Glutamatergic neuron (in vitro differentiated cells): ENCODE measurements at regions not wholly inside any gene's neighbourhood (a gene's known extent, or its start where the extent isn't known, plus 50 kb on each side); places are given as distances from the start of the nearest gene placed in this dataset.

Experiments
- DNase-seq: peaks from one replicate; pipeline ENCODE4 v3.0.0; 2022
- H3K27ac Mint-ChIP-seq: one replicate; pipeline ENCODE4 v1.8.0; 2020; ENCODE audit warnings: mild to moderate bottlenecking, mixed read lengths, inconsistent platforms; ENCODE audit not compliant: unreplicated experiment
- H3K27me3 Mint-ChIP-seq: one replicate; pipeline ENCODE4 v1.8.0; 2020; ENCODE audit warnings: mild to moderate bottlenecking, moderate library complexity, mixed read lengths, inconsistent platforms; ENCODE audit not compliant: unreplicated experiment
- H3K36me3 Mint-ChIP-seq: one replicate; pipeline ENCODE4 v1.8.0; 2020; ENCODE audit warnings: mild to moderate bottlenecking, mixed read lengths, inconsistent platforms; ENCODE audit not compliant: unreplicated experiment
- H3K4me1 Mint-ChIP-seq: one replicate; pipeline ENCODE4 v1.8.0; 2020; ENCODE audit warnings: mild to moderate bottlenecking, low read depth, mixed read lengths, inconsistent platforms; ENCODE audit not compliant: unreplicated experiment
- H3K4me3 Mint-ChIP-seq: one replicate; pipeline ENCODE4 v1.8.0; 2020; ENCODE audit warnings: mild to moderate bottlenecking, mixed read lengths, inconsistent platforms; ENCODE audit not compliant: unreplicated experiment
- H3K9me3 Mint-ChIP-seq: one replicate; pipeline ENCODE4 v1.8.0; 2020; ENCODE audit warnings: mild to moderate bottlenecking, moderate library complexity, mixed read lengths, inconsistent platforms; ENCODE audit not compliant: unreplicated experiment
- TF ChIP-seq, protein P1 (sequence below): fragments of 200-600 bp; sonication (generic); IDR thresholded peaks from one replicate; pipeline ENCODE4 v1.5.0; 2021; ENCODE audit not compliant: partially characterized antibody, unreplicated experiment

DNA sequence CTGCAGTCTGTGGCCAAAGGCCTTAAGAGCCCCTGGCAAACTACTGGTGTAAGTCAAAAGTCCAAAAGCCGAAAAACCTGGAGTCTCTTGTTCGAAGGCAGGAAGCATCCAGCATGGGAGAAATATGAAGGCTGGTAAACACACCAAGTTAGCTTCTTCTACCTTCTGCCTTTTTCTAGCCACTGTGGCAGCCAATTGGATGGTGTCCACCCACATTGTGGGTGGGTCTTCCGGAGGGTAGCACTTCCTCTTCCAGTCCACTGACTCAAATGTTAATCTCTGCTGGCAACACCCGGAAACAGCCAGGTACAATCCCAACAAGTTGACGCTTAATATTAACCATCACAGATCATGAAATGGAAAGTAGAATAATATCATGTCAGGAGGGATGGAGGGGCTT is 827.6 kb downstream of the SORCS1 start:
- Mint-ChIP-seq H3K4me3 (no peak overlapping the region), H3K4me1 (no peaks in the 10 kb centered on the region), H3K27me3 (no peaks in the 10 kb centered on the region), H3K36me3 (no peaks in the 10 kb centered on the region), H3K27ac (no peak overlapping the region), H3K9me3 (peaks cover 1% of the 10 kb centered on the region)
- TF ChIP-seq, protein P1, sequence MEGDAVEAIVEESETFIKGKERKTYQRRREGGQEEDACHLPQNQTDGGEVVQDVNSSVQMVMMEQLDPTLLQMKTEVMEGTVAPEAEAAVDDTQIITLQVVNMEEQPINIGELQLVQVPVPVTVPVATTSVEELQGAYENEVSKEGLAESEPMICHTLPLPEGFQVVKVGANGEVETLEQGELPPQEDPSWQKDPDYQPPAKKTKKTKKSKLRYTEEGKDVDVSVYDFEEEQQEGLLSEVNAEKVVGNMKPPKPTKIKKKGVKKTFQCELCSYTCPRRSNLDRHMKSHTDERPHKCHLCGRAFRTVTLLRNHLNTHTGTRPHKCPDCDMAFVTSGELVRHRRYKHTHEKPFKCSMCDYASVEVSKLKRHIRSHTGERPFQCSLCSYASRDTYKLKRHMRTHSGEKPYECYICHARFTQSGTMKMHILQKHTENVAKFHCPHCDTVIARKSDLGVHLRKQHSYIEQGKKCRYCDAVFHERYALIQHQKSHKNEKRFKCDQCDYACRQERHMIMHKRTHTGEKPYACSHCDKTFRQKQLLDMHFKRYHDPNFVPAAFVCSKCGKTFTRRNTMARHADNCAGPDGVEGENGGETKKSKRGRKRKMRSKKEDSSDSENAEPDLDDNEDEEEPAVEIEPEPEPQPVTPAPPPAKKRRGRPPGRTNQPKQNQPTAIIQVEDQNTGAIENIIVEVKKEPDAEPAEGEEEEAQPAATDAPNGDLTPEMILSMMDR = no peak
- DNase-seq = no peak

DNA sequence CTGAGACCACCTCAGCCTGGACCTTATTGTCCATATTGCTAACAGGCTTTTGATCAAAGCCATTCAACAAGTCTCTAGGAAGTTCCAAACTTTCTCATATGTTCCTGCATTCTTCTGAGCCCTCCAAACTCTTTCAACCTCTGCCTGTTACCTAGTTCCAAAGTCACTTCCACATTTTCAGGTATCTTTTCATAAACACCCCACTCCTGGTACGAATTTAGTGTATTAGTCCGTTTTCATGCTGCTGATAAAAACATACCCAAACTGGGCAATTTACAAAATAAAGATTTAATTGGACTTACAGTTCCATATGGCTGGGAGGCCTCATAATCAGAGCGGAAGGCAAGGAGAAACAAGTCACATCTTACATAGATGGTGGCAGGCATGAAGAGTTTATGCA is 836.8 kb downstream of the SORCS1 start:
- no peaks in the 10 kb centered on the region for H3K27me3 Mint-ChIP-seq
- no peak overlapping the region for H3K27ac Mint-ChIP-seq
- peaks cover 17% of the 10 kb centered on the region for H3K36me3 Mint-ChIP-seq
- no peaks in the 10 kb centered on the region for H3K4me1 Mint-ChIP-seq
- no peak overlapping the region for H3K4me3 Mint-ChIP-seq
- no peak for DNase-seq
- TF ChIP-seq, protein P1 = no peak
- peaks cover 2% of the 10 kb centered on the region for H3K9me3 Mint-ChIP-seq

DNA sequence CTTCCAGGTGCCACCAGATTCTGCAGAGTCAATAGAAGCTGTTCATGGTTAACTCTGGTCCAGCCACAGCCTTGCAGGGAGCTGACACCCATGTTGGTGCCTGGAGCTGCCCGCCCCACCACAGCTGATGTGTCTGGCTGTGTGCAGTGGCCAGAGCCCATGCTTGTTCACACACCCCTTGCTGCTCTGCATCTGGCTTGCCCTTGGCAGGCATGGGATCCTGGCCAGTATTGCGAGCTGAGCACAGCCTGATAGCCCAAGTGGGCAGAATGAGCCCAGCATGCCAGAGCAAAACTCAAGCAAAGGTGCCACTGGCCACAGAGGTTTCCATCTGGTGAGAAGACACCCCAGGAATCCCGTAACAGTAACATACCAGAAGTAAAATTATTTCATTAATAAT is 843.6 kb downstream of the SORCS1 start:
- TF ChIP-seq, protein P1 = no peak
- Mint-ChIP-seq H3K36me3 (peaks cover 2% of the 10 kb centered on the region), H3K27ac (no peak overlapping the region), H3K27me3 (no peaks in the 10 kb centered on the region), H3K9me3 (peaks cover under 1% of the 10 kb centered on the region), H3K4me1 (no peaks in the 10 kb centered on the region), H3K4me3 (no peak overlapping the region)
- DNase-seq = no peak

DNA sequence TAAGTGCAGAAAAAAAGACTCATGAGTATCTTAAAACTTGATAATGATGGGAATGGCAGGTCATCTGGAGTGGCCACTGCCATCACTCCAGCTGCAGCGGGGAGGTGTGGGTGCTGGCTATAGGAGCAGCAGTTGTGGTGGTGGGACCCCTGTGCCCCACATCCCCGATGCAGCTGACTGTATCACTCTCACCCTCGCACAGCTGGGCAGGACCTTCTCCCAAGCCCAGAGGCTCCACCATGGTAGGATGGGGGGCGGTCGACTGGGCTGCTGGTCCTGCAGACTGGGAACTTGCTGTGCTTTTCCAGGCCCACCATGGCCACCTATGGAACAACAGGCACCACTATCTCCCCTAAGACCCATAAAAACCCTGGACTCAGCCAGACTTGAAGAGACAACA is 844.4 kb downstream of the SORCS1 start:
- Mint-ChIP-seq H3K27ac (no peak overlapping the region), H3K36me3 (no peaks in the 10 kb centered on the region), H3K4me1 (no peaks in the 10 kb centered on the region), H3K4me3 (no peak overlapping the region), H3K9me3 (no peaks in the 10 kb centered on the region), H3K27me3 (no peaks in the 10 kb centered on the region)
- TF ChIP-seq, protein P1 = no peak
- DNase-seq = no peak

DNA sequence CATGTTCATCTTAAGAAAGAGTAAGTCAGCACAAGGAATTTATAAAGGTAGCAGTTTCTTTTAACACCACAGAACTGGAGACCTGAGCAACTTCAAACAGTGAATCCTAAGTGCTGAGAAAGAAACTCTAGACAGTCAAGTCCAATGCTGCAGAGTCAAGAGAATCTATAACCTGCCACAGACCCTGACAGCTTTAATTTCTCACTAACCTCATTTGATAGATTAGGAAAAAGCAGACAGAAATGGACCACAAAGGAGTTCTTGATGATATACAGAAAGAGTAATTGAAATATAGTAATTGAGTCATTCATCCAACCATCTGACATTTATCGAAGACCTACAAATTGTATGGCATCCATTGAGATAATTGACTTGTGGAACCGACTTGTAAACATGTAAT is 847.0 kb downstream of the SORCS1 start:
- no peaks in the 10 kb centered on the region for H3K4me1 Mint-ChIP-seq
- TF ChIP-seq, protein P1 = no peak
- H3K27me3 Mint-ChIP-seq = no peaks in the 10 kb centered on the region
- no peak overlapping the region for H3K4me3 Mint-ChIP-seq
- no peaks in the 10 kb centered on the region for H3K36me3 Mint-ChIP-seq
- no peak overlapping the region for H3K27ac Mint-ChIP-seq
- no peak for DNase-seq
- H3K9me3 Mint-ChIP-seq = no peaks in the 10 kb centered on the region
